CD14-positive monocyte (primary cell): ENCODE measurements at regions not wholly inside any gene's neighbourhood (a gene's known extent, or its start where the extent isn't known, plus 50 kb on each side); places are given as distances from the start of the nearest gene placed in this dataset.

ENCODE experiments used
- DNase-seq, 3 donors: peaks; one replicate each; pipeline ENCODE4 v3.0.0-alpha.2; 2011 to 2022
- H2AFZ ChIP-seq: 2 replicates; pipeline ENCODE4 v1.6.0; 2012; ENCODE audit warnings: mild to moderate bottlenecking, low read depth, low read length, inconsistent platforms; ENCODE audit not compliant: insufficient read depth, poor library complexity, severe bottlenecking
- H3K27ac ChIP-seq, 2 donors: 1 replicate in 1 of 2; 2 replicates in 1 of 2; pipeline ENCODE4 v1.5.1; 2012 to 2013; ENCODE audit warnings: low read length in 2 of 2, control low read depth in 1 of 2, inconsistent platforms in 1 of 2, low read depth in 1 of 2, mild to moderate bottlenecking in 1 of 2
- H3K27me3 ChIP-seq, 2 donors: one replicate each; pipeline versions ENCODE4 v1.6.0 to v1.6.1; 2011 to 2013; ENCODE audit warnings: low read length in 2 of 2; ENCODE audit not compliant: control insufficient read depth in 2 of 2, insufficient read depth in 2 of 2
- H3K36me3 ChIP-seq, 2 donors: replicated peaks in 1 of 2; 1 replicate in 1 of 2; 2 replicates in 1 of 2; pipeline versions ENCODE4 v1.5.1 to v1.6.1; 2012 to 2013; ENCODE audit warnings: low read length in 2 of 2, control low read depth in 1 of 2, inconsistent platforms in 1 of 2, mild to moderate bottlenecking in 1 of 2; ENCODE audit not compliant: insufficient read depth in 2 of 2, control insufficient read depth in 1 of 2
- H3K4me1 ChIP-seq, 2 donors: 1 replicate in 1 of 2; 2 replicates in 1 of 2; pipeline versions ENCODE4 v1.5.1 to v1.6.1; 2012 to 2013; ENCODE audit warnings: low read length in 2 of 2, control low read depth in 1 of 2, inconsistent platforms in 1 of 2, mild to moderate bottlenecking in 1 of 2, moderate library complexity in 1 of 2; ENCODE audit not compliant: insufficient read depth in 2 of 2, control insufficient read depth in 1 of 2
- H3K4me2 ChIP-seq: replicated peaks from 2 replicates; pipeline ENCODE3; 2012; ENCODE audit warnings: low read length, moderate library complexity, mild to moderate bottlenecking; ENCODE audit not compliant: poor library complexity, severe bottlenecking; ENCODE audit errors: extremely low read depth
- H3K4me3 ChIP-seq, 3 experiments: fragments of 200-600 bp in 1 of 3; sonication (generic) in 1 of 3; replicated peaks in 1 of 3; 1 replicate in 2 of 3; 2 replicates in 1 of 3; pipeline ENCODE4 v1.5.1; 2011 to 2013; ENCODE audit warnings: low read length in 3 of 3, mild to moderate bottlenecking in 3 of 3, control low read depth in 2 of 3, low read depth in 2 of 3, inconsistent platforms in 1 of 3, moderate library complexity in 1 of 3
- H3K79me2 ChIP-seq: 2 replicates; pipeline ENCODE4 v1.6.0; 2012; ENCODE audit warnings: mild to moderate bottlenecking, control low read depth, inconsistent platforms, low read length, moderate library complexity; ENCODE audit not compliant: insufficient read depth
- H3K9ac ChIP-seq: 2 replicates; pipeline ENCODE4 v1.6.0; 2017; ENCODE audit warnings: low read length, mild to moderate bottlenecking; ENCODE audit not compliant: insufficient read depth, poor library complexity, severe bottlenecking
- H3K9me3 ChIP-seq, 2 donors: replicated peaks in 1 of 2; 1 replicate in 1 of 2; 2 replicates in 1 of 2; pipeline versions ENCODE4 v1.5.1 to v1.6.1; 2012 to 2013; ENCODE audit warnings: low read length in 2 of 2, control low read depth in 1 of 2; ENCODE audit not compliant: control insufficient read depth in 1 of 2, insufficient read depth in 1 of 2
- H4K20me1 ChIP-seq: 2 replicates; pipeline ENCODE4 v1.6.0; 2012; ENCODE audit warnings: mild to moderate bottlenecking, low read length, control low read depth, moderate library complexity; ENCODE audit not compliant: insufficient read depth
- H3K27ac Mint-ChIP-seq, 7 donors: one replicate each; pipeline ENCODE4 v1.8.0; 2020; ENCODE audit warnings: mild to moderate bottlenecking in 7 of 7, mixed read lengths in 7 of 7, moderate library complexity in 6 of 7, inconsistent platforms in 2 of 7
- H3K27me3 Mint-ChIP-seq, 3 donors: one replicate each; pipeline ENCODE4 v1.8.0; 2021 to 2022; ENCODE audit warnings: low read depth in 3 of 3, mild to moderate bottlenecking in 3 of 3, mixed read lengths in 3 of 3, moderate library complexity in 3 of 3, inconsistent platforms in 1 of 3
- H3K36me3 Mint-ChIP-seq, 2 donors: one replicate each; pipeline ENCODE4 v1.8.0; 2020; ENCODE audit warnings: mixed read lengths in 2 of 2, inconsistent platforms in 1 of 2, mild to moderate bottlenecking in 1 of 2
- H3K4me1 Mint-ChIP-seq: one replicate; pipeline ENCODE4 v1.8.0; 2020; ENCODE audit warnings: mild to moderate bottlenecking, mixed read lengths
- H3K4me3 Mint-ChIP-seq, 2 donors: one replicate each; pipeline ENCODE4 v1.8.0; 2020; ENCODE audit warnings: mild to moderate bottlenecking in 2 of 2, mixed read lengths in 2 of 2, moderate library complexity in 1 of 2
- H3K9me3 Mint-ChIP-seq, 7 donors: one replicate each; pipeline ENCODE4 v1.8.0; 2020 to 2022; ENCODE audit warnings: mixed read lengths in 7 of 7, mild to moderate bottlenecking in 6 of 7, moderate library complexity in 6 of 7, inconsistent platforms in 2 of 7
- CTCF ChIP-seq: fragments of 200-600 bp; IDR thresholded peaks from one replicate; pipeline ENCODE4 v1.8.0; 2022; ENCODE audit warnings: antibody characterized with exemption, mild to moderate bottlenecking
- WGBS: methylation state at CpG from one replicate; pipeline ENCODE4 v1.1.5; 2013; ENCODE audit warnings: missing lambda C conversion rate; ENCODE audit not compliant: insufficient coverage; 5-methylcytosine and 5-hydroxymethylcytosine counted together
- intact Hi-C, 2 donors: fragments of 100-400 bp; cut with micrococcal nuclease; formaldehyde crosslinking; loops; one replicate each; pipeline versions ENCODE4 v1.15.0 to v1.15.1; 2023

GRCh38 chr22:27181537-27181936, 524.1 kb downstream of the MIAT start:
- DNase-seq: no peak
- H3K27ac ChIP-seq: no peak overlapping the region
- H4K20me1 ChIP-seq: no peaks in the 10 kb centered on the region
- WGBS: 95% methylated on average over 4 of the region's 4 CpGs
- TF ChIP-seq CTCF: no peak
- H3K4me2 ChIP-seq: no peak overlapping the region
- no peaks in the 10 kb centered on the region for H3K36me3 Mint-ChIP-seq
- no peaks in the 10 kb centered on the region for H3K4me1 Mint-ChIP-seq
- no peaks in the 10 kb centered on the region for H3K9me3 ChIP-seq
- intact Hi-C loops: no loop called here
- no peaks in the 10 kb centered on the region for H3K36me3 ChIP-seq
- no peak overlapping the region for H3K4me3 ChIP-seq
- H3K9ac ChIP-seq: no peak overlapping the region
- H3K4me3 Mint-ChIP-seq: no peak overlapping the region
- H3K79me2 ChIP-seq: no peaks in the 10 kb centered on the region
- H2AFZ ChIP-seq: no peak overlapping the region
- H3K27me3 ChIP-seq: peaks cover 1 to 7% of the 10 kb centered on the region in 2 donors
- peaks cover 0 to 1% (median 0%) of the 10 kb centered on the region in 7 donors for H3K9me3 Mint-ChIP-seq
- H3K27ac Mint-ChIP-seq: no peak overlapping the region
- H3K4me1 ChIP-seq: no peaks in the 10 kb centered on the region
- H3K27me3 Mint-ChIP-seq: peaks cover 4 to 17% (median 11%) of the 10 kb centered on the region in 3 donors

- no peak for TF ChIP-seq CTCF
- Histone ChIP-seq H2AFZ (no peak overlapping the region), H3K79me2 (no peaks in the 10 kb centered on the region), H3K9me3 (no peaks in the 10 kb centered on the region), H3K27me3 (peaks cover 0 to 3% of the 10 kb centered on the region in 2 donors), H3K36me3 (no peaks in the 10 kb centered on the region), H4K20me1 (no peaks in the 10 kb centered on the region), H3K9ac (no peak overlapping the region), H3K4me3 (no peak overlapping the region), H3K4me2 (no peak overlapping the region), H3K4me1 (no peaks in the 10 kb centered on the region), H3K27ac (no peak overlapping the region)
- H3K4me1 Mint-ChIP-seq: no peaks in the 10 kb centered on the region
- DNase-seq: no peak
- H3K36me3 Mint-ChIP-seq: no peaks in the 10 kb centered on the region
- peaks cover 0 to 2% (median 0%) of the 10 kb centered on the region in 7 donors for H3K9me3 Mint-ChIP-seq
- H3K4me3 Mint-ChIP-seq: no peak overlapping the region
- WGBS: 100% methylated on average over 6 of the region's 6 CpGs
- peaks cover 4 to 14% (median 10%) of the 10 kb centered on the region in 3 donors for H3K27me3 Mint-ChIP-seq
- intact Hi-C loops: no loop called here
- no peak overlapping the region for H3K27ac Mint-ChIP-seq
Measured at GRCh38 chr22:27183474-27183873, 526.1 kb downstream of the MIAT start.
